Hematopoietic multipotent progenitor cell (in vitro differentiated cells): ENCODE measurements at regions not wholly inside any gene's neighbourhood (a gene's known extent, or its start where the extent isn't known, plus 50 kb on each side); places are given as distances from the start of the nearest gene placed in this dataset.

ENCODE experiments used
- DNase-seq, 3 donors: peaks; one replicate each; pipeline ENCODE4 v3.0.0-alpha.2; 2011 to 2015; ENCODE audit warnings: low read depth in 2 of 3, low spot score in 2 of 3

- no peak for DNase-seq
Observed at GRCh38 chr12:27178723-27179399, 65.2 kb upstream of the STK38L start.

DNA sequence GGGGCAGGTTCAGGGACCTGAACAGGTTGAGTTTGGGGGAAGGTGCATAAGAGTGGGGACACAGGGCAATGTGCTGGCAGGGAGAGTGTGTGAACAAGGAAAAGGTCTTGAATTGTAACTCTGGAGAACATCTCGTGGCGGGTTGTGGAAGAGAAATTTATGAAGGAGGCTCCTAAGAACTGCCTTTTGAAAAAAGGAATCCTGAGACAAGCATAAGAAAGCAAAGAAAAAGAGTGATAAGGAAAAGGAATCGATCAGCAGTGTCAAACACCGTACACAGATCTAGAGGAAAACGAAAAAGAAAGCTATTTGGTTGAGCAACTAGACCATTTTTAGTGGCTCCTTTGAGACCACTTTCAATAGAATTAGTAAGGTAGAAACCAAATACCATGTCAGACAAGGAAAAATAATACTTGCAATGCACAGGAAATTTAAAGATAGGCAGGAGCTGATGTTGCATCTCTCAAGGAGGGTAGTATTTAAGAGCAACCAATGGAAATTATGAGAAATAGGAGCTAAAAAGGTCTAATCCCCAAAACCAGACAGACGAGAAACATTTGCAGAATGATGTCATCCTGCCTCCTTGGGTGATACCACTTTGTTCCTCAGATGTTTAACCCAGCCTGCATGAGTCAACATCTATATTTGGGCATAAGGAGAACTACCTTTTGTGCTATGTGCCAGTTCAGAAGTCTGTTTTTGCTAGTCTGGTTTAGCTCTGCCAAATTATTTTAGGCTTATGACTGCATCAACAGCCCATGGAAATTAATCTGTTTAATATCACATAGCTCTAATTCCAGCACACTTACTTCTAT is 64.5 kb upstream of the STK38L start:
- peak in 2 of 3 donors; percentile 74 to 84 for DNase-seq

GRCh38 chr12:27180906-27181505 is 63.1 kb upstream of the STK38L start:
- DNase-seq: no peak

- no peak for DNase-seq
Observed at GRCh38 chr12:27183342-27183741, 60.7 kb upstream of the STK38L start.

GRCh38 chr12:27185234-27186021 is 58.7 kb upstream of the STK38L start:
- DNase-seq: peak in 2 of 3 donors; percentile 26 to 71

- no peak for DNase-seq
Observed at GRCh38 chr12:27186022-27186839, 57.9 kb upstream of the STK38L start.

DNA sequence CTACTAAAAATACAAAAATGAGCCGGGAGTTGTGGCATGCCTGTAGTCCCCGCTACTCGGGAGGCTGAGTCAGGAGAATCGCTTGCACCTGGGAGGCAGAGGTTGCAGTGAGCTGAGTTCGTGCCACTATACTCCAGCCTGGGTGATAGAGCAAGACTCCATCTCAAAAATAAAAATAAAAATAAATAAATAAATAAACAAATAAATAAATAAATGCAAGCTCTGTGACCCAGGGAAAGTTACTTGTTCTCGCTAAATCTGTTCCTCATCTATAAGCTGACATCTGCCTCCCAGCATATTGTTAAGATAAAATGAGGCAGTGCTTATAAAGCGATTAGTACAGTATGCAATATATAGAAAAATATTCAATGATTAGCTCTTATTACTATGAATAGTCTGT is 56.4 kb upstream of the STK38L start:
- no peak for DNase-seq

DNA sequence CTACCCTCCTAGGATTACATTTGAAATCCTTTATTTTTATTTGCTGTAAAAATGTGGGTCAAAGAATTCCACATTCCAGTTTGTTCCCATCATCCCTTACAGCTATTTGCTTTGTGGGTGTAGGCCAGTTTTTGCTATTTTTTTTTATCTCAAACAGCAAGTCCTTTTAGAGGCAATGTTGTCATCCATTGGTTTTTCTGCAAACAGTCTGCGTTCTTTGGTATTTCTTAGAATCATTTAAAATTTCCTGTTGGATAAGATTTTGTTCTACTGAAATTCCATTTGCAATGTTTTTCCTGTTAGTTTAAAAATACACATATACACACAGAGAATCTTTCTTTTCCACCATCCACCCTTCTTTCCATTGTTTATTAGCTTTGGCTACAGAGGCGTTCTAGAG is 53.3 kb upstream of the STK38L start:
- no peak for DNase-seq

GRCh38 chr12:27191531-27191930 is 52.6 kb upstream of the STK38L start:
- DNase-seq: no peak

GRCh38 chr12:27192118-27192802 is 51.8 kb upstream of the STK38L start:
- no peak for DNase-seq

DNA sequence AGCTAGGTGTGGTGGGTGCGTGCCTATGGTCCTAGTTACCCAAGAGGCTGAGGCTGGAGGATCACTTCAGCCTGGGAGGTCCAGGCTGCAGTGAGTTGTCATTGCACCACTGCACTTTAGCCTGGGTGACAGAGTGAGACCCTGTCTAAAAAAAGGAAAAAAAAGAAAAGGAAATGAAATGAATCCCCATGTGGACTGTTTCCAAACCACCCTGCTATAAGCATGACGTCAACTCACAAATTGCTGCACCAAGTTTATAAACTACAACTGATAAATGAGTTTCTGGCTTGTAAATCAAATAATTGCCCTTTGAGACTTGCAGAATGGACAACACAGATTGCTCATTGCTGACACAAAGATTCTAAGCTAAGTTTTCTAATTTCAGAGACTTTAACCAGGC is 51.0 kb upstream of the STK38L start:
- DNase-seq: no peak

DNA sequence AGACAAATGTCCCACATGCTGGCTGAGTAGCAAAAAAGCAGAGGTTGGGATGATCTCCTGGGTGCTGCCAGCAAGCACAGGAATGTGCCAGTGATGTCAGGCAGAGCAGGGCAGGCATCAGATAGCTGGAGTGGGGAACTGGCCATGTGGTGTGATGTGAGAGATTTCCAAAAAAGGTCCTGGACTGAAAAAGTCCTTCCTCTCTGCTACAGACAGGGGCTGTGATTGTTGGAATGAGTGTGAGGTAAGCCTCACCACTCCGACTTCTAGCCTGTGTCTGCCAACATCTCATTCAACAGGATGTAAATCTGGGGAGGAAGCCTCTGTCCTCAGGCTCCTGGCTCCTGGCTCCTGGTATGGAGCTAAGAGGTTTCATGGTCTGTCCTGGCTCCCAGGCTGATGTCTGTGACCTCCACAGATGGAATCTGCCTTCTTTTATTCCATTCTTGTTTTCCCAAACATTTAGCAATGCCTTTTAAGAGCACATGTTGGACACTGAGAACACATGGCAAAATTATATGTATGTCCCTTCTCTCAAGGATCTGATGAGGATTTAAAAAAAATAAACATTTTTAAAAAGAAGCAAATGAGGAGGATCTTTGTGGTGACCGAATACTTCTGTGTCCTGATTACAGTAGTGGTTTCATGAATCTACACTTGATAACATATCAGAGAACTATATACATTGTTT is 50.1 kb upstream of the STK38L start:
- no peak for DNase-seq
